ENCODE measurements at regions not wholly inside any gene's neighbourhood (a gene's known extent, or its start where the extent isn't known, plus 50 kb on each side); places are given as distances from the start of the nearest gene placed in this dataset.
"Not testable (repeated sequence)": the region's sequence is repeated elsewhere in the genome, so short reads cannot be mapped to it uniquely, and the experiment has no call there.

GRCh38 chr15:89028036-89028435 is 60.2 kb upstream of the ABHD2 start:
- no peak for ATAC-seq
- TF ChIP-seq ZFP3 (CRISPR knock-in tag; IDR thresholded peaks at IDR 0.05): no peak
- TF ChIP-seq CSRNP3 (CRISPR knock-in tag; IDR thresholded peaks at IDR 0.05): no peak
- no peak for TF ChIP-seq CSDC2 (CRISPR knock-in tag; IDR thresholded peaks at IDR 0.05)
- no peak for TF ChIP-seq OSR1 (CRISPR knock-in tag; IDR thresholded peaks at IDR 0.05)

DNA sequence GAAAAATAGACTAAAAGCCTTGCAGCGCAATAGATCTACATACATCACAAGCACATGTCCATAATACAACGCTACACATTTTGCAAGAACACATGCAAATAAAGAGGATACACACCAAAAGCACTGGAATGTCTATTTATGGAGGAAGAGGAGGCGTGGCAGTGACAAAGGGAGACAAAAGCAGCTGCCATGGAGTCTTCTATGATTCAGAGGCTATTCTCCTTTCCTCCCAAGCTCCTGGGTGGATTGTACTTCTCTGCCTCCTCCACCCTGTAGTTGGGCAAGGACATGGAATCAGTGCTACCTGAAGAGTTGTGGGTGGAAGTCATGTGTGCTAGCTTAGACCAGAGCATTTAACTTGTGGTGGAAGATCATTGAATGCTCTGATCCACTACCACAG is 57.9 kb upstream of the ABHD2 start:
- ATAC-seq: no peak

DNA sequence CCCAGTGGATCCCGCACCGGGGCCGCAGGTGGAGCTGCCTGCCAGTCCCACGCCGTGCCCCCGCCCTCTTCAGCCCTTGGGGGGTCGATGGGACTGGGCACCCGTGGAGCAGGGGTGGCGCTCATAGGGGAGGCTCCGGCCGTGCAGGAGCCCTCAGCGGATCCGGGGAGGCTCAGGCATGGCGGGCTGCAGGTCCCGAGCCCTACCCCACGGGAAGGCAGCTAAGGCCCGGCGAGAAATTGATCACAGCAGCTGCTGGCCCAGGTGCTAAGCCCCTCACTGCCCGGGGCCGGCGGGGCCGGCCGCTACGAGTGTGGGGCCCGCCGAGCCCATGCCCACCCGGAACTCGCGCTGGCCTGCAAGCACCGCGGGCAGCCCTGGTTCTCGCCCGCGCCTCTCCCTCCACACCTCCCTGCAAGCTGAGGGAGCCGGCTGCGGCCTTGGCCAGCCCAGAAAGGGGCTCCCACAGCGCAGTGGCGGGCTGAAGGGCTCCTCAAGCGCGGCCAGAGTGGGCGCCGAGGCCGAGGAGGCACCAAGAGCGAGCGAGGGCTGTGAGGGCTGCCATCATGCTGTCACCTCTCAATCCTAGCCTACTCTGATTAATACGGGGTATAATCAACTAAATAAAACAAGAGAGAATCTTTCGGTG is 56.5 kb upstream of the ABHD2 start:
- ATAC-seq: not testable (repeated sequence)

More for the DNA sequence above, 57.9 kb upstream of the ABHD2 start:
- no peak for TF ChIP-seq CSDC2 (CRISPR knock-in tag; IDR thresholded peaks at IDR 0.05)
- TF ChIP-seq GLIS3 (CRISPR knock-in tag; IDR thresholded peaks at IDR 0.05): no peak
- TF ChIP-seq, protein P1, sequence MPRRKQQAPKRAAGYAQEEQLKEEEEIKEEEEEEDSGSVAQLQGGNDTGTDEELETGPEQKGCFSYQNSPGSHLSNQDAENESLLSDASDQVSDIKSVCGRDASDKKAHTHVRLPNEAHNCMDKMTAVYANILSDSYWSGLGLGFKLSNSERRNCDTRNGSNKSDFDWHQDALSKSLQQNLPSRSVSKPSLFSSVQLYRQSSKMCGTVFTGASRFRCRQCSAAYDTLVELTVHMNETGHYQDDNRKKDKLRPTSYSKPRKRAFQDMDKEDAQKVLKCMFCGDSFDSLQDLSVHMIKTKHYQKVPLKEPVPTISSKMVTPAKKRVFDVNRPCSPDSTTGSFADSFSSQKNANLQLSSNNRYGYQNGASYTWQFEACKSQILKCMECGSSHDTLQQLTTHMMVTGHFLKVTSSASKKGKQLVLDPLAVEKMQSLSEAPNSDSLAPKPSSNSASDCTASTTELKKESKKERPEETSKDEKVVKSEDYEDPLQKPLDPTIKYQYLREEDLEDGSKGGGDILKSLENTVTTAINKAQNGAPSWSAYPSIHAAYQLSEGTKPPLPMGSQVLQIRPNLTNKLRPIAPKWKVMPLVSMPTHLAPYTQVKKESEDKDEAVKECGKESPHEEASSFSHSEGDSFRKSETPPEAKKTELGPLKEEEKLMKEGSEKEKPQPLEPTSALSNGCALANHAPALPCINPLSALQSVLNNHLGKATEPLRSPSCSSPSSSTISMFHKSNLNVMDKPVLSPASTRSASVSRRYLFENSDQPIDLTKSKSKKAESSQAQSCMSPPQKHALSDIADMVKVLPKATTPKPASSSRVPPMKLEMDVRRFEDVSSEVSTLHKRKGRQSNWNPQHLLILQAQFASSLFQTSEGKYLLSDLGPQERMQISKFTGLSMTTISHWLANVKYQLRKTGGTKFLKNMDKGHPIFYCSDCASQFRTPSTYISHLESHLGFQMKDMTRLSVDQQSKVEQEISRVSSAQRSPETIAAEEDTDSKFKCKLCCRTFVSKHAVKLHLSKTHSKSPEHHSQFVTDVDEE (CRISPR knock-in tag; IDR thresholded peaks at IDR 0.05): no peak
- TF ChIP-seq TCF4 (CRISPR knock-in tag; IDR thresholded peaks at IDR 0.05; ENCODE audit: borderline replicate concordance): no peak

DNA sequence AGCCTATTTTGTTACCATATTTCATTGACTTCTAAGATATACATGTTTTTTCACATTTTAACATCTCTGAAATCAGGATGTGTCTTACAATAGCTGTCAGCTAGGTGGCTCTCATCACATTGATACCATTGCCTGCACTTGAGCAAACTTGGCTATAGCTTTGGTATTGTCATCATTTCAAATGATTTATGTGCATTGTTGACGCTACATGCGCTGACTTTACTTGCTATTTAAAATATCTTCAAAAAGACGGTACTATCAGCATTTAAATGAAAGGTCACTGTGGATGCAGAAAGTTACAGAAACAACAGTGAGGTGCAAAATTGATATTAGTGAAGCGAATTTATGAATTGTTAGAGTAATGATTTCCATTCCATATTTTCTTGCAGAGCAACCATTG is 54.0 kb upstream of the ABHD2 start:
- no peak for TF ChIP-seq TOX (CRISPR knock-in tag; IDR thresholded peaks at IDR 0.05; ENCODE audit: borderline replicate concordance)
- TF ChIP-seq, protein P2, sequence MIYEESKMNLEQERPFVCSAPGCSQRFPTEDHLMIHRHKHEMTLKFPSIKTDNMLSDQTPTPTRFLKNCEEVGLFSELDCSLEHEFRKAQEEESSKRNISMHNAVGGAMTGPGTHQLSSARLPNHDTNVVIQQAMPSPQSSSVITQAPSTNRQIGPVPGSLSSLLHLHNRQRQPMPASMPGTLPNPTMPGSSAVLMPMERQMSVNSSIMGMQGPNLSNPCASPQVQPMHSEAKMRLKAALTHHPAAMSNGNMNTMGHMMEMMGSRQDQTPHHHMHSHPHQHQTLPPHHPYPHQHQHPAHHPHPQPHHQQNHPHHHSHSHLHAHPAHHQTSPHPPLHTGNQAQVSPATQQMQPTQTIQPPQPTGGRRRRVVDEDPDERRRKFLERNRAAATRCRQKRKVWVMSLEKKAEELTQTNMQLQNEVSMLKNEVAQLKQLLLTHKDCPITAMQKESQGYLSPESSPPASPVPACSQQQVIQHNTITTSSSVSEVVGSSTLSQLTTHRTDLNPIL (CRISPR knock-in tag; IDR thresholded peaks at IDR 0.05; ENCODE audit: low read depth): no peak
- TF ChIP-seq ESRRG (CRISPR knock-in tag; IDR thresholded peaks at IDR 0.05): no peak
- TF ChIP-seq PPARA (CRISPR knock-in tag; IDR thresholded peaks at IDR 0.05; ENCODE audit: borderline replicate concordance): no peak
- no peak for TF ChIP-seq ZNF8 (CRISPR knock-in tag; IDR thresholded peaks at IDR 0.05)
- no peak for TF ChIP-seq ZFP3 (CRISPR knock-in tag; IDR thresholded peaks at IDR 0.05)
- TF ChIP-seq, protein P1 (CRISPR knock-in tag; IDR thresholded peaks at IDR 0.05): no peak
- no peak for TF ChIP-seq RARB (CRISPR knock-in tag; IDR thresholded peaks at IDR 0.05)
- no peak for TF ChIP-seq CSDC2 (CRISPR knock-in tag; IDR thresholded peaks at IDR 0.05)
- no peak for TF ChIP-seq POU6F1 (CRISPR knock-in tag; IDR thresholded peaks at IDR 0.05; ENCODE audit: borderline replicate concordance, low read depth)
- no peak for TF ChIP-seq OSR1 (CRISPR knock-in tag; IDR thresholded peaks at IDR 0.05)
- no peak for TF ChIP-seq SNAI2 (CRISPR knock-in tag; IDR thresholded peaks at IDR 0.05)
- TF ChIP-seq TCF4 (CRISPR knock-in tag; IDR thresholded peaks at IDR 0.05; ENCODE audit: borderline replicate concordance): no peak
- no peak for TF ChIP-seq GLIS3 (CRISPR knock-in tag; IDR thresholded peaks at IDR 0.05)
- TF ChIP-seq ZNF565 (CRISPR knock-in tag; conservative IDR thresholded peaks at IDR 0.05; ENCODE audit: low read depth): no peak
- ATAC-seq: peak; percentile 73
